HG02840 (cell line): ENCODE measurements at regions not wholly inside any gene's neighbourhood (a gene's known extent, or its start where the extent isn't known, plus 50 kb on each side); places are given as distances from the start of the nearest gene placed in this dataset.
"Not testable (repeated sequence)": the region's sequence is repeated elsewhere in the genome, so short reads cannot be mapped to it uniquely, and the experiment has no call there.

Experiments used
- ATAC-seq: cut with Tn5 transposase; IDR thresholded peaks from one replicate; pipeline ENCODE4 v1.9.1; 2021; ENCODE audit warnings: mild to moderate bottlenecking, moderate library complexity, moderate number of reproducible peaks; ENCODE audit not compliant: unreplicated experiment, low FRiP score

DNA sequence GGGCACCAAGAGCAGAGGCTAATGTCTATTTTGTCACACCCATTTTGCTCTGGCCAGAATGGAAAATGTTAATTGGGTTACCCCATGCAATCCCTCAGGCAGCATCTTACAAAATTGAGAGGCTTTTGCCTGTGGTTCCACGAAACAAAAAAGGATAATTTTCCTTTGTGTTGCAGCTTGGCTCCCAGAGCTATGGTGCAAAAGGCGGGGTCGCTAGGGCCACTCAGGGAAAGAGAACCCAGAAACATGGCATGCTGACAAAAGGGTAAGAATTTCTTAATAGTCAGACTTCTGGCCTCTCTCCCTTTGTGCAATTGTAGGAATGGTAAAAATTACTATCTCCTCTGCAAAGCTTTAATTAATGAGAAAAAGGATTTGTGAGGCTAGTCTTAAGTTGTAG is 119.6 kb upstream of the BANK1 start:
- ATAC-seq, result no peak

GRCh38 chr4:101670370-101670769 is 120.2 kb upstream of the BANK1 start:
- no peak for ATAC-seq

GRCh38 chr4:101669832-101670188 is 120.7 kb upstream of the BANK1 start:
- ATAC-seq, result no peak

DNA sequence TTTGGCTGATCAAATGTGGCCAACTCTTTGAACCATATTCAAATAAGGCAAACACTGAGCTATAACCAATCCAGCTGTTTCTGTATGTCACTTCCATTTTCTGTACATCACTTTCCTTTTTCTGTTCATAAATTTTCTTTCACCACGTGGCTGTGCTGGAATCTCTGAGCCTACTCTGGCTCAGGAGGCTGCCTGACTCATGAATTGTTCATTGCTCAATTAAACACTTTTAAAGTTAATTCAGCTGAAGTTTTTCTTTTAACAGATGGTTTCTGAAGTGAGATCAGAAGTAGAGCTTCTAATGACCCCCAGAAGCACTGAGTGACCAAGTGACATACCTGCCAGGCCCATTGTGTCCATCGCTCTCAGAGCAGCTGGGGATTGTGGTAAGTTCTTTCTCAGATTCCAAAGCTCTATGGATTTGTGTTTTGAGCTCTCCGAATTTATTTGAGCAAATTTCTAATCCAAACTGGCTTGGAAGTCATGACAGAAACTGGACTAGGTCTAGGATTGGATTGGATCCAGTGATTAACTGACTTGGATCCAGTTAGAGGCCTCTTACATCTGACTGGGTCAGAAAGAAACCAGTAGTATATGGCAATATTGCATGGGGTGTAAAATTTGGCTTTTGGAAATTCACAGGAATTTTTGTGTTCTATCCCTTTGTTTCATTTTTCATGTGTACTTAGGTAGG is 121.2 kb upstream of the BANK1 start:
- no peak for ATAC-seq

GRCh38 chr4:101667348-101667747 is 123.2 kb upstream of the BANK1 start:
- no peak for ATAC-seq

- no peak for ATAC-seq
These were observed 129.9 kb upstream of the BANK1 start for GRCh38 chr4:101660607-101661006.

GRCh38 chr4:101655857-101656256 is 134.7 kb upstream of the BANK1 start:
- no peak for ATAC-seq

- ATAC-seq, result no peak
These were observed 135.5 kb upstream of the BANK1 start for GRCh38 chr4:101655005-101655404.

- ATAC-seq, result no peak
These were observed 138.8 kb upstream of the BANK1 start for GRCh38 chr4:101651778-101652177.

GRCh38 chr4:101649790-101650515 is 140.6 kb upstream of the BANK1 start:
- no peak for ATAC-seq

DNA sequence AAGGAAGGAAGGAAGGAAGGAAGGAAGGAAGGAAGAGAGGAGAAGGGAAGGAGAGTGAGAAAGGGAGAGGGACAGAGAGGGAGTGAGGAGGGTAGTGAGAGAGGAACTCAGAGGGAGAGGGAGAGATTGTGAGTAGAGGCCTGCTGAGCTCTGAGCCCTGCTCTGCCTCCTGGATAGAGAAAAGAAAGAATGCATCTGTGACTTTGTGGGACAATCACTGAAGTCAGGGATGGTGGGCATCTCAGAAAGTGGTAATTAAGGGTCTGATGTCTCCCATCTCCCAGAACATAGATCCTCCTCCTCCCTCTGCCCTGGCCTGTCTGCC is 142.9 kb upstream of the BANK1 start:
- ATAC-seq, result no peak

- no peak for ATAC-seq
These were observed 146.0 kb upstream of the BANK1 start for GRCh38 chr4:101644516-101644915.

DNA sequence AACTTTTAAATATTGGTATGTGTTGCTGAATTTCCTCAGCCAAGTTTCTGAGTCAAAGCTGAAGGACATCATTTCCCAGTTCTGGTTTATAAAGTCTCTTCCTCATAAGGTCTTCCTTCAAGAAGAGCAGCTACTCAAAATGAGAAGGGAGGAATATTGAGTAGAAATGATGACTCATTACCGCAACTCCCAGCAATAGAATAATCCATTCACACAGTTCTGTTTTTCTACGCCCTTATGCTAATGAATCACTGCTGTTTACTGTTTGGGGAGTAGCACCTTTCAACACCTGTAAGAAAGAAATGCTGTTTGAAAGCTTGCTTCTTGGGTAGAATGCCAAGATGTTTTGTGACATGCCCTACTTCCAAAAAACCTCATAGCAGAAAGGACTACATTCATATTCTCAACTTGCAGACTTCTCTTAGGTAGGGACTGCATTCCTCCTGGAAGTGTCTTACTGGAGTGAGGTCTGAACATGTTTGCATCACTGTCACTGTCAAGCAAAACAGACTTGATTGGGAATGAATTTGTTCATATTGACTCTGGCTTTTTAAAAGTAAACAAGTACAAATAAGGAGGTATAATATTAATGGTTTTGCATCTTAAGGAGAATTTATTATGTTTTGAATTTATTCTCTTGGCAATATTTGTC is 147.2 kb upstream of the BANK1 start:
- ATAC-seq, result no peak

GRCh38 chr4:101632766-101633165 is 157.8 kb upstream of the BANK1 start:
- not testable (repeated sequence) for ATAC-seq

GRCh38 chr4:101630319-101630986 is 160.1 kb upstream of the BANK1 start:
- ATAC-seq, result no peak

DNA sequence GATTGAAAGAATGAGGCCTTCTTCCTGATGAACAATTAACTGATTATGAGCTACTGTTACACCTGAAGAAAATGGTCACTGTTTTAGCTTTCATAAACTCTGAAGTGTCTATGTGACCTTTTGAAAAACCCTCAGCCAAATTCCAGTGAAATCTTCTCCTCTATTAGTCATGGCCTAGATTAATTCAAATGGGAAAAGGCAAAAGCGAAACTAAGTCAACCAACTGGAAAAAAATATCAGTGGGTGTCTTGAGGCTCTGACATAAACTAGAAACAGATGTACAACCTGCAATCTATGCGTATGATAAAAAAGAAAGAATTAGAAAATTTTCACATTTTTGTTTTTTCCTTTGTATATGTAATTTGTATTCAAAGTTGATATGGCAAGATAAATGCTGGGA is 169.4 kb upstream of the BANK1 start:
- ATAC-seq, result no peak

DNA sequence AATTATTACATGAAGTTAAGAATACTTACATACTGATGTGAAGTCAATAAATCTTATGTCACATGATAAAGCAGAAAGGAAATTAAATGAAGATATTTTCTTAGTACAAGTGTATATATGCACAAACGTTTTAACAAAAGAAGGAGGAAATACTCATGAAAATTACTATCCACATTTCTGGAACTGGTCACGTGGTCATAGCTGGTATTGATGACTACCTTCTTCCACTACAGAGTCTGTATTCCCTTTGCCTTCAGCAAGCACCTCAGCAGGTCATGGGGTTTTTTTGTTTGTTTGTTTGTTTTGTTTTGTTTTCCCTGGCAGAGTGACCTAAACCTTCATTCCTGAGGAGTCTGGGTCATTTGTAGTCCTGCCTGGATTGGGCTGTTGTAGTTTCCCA is 174.9 kb upstream of the BANK1 start:
- ATAC-seq, result no peak

GRCh38 chr4:101606989-101607388 is 183.5 kb upstream of the BANK1 start:
- not testable (repeated sequence) for ATAC-seq

DNA sequence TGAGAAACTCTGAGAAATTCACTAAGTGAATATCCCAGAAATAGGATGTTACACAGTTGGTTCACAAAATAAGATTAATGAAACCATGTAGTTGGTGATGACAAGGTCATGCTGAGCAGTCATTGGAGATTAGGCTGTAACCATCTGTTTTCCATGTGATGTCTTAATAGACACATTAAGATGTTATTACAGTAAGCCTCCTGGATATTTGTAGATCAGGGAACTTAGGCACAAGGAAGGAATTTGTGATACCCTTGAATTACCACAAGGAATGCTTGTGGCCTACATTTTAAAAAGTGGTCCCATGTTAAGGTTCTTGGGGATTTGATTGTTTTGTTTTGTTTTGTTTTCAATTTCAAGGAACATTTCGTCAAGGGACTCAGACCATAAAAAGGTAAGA is 185.6 kb upstream of the BANK1 start:
- ATAC-seq, result no peak

DNA sequence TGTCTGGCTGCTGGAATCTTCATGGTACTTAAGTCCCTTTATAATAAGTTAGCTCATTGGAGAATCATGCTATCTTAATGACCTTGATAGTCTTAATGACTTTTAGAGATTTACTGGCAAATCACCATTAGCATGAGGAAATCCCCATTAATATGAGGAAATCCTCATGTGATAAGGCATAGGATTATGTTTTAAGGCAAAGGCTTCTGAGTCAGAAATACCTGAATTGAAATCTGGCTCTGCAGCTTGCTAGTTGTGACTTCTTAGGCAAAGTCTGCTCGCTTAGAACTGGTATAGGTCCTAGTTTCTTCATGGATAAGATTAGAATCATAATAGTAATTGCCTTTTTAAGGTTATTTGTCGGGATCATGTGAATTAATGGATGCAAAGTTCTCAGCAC is 190.2 kb upstream of the BANK1 start:
- ATAC-seq, result no peak

- ATAC-seq, result no peak
These were observed 190.9 kb upstream of the BANK1 start for GRCh38 chr4:101599620-101600019.
